Activated CD4-positive, alpha-beta T cell treated with anti-CD3 and anti-CD28 coated beads, Interleukin-10, Interleukin-2, amounts not matched to agents 100 ng/mL and 50 ng/mL, durations not matched to agents 16 hours and 8 hours (primary cell): ENCODE measurements at regions not wholly inside any gene's neighbourhood (a gene's known extent, or its start where the extent isn't known, plus 50 kb on each side); places are given as distances from the start of the nearest gene placed in this dataset.

Experiments
- DNase-seq: peaks from one replicate; pipeline ENCODE4 v3.0.0-alpha.2; 2020

- DNase-seq: no peak
These were observed 55.7 kb downstream of the CXCR4 start for GRCh38 chr2:136062066-136062837.

GRCh38 chr2:136060416-136060815, 57.5 kb downstream of the CXCR4 start:
- no peak for DNase-seq

- DNase-seq: no peak
These were observed 58.9 kb downstream of the CXCR4 start for GRCh38 chr2:136059036-136059472.

GRCh38 chr2:136058262-136058661, 59.7 kb downstream of the CXCR4 start:
- DNase-seq: peak; percentile 38

GRCh38 chr2:136057802-136058140, 60.2 kb downstream of the CXCR4 start:
- no peak for DNase-seq

GRCh38 chr2:136057023-136057801, 60.7 kb downstream of the CXCR4 start:
- DNase-seq: peak; percentile 91

- DNase-seq: peak; percentile 90
These were observed 61.8 kb downstream of the CXCR4 start for GRCh38 chr2:136055929-136056688.

GRCh38 chr2:136054856-136055255, 63.1 kb downstream of the CXCR4 start:
- no peak for DNase-seq

- peak; percentile 86 for DNase-seq
These were observed 65.3 kb downstream of the CXCR4 start for GRCh38 chr2:136052369-136053362.

GRCh38 chr2:136051725-136052048, 66.3 kb upstream of the DARS1 start:
- peak; percentile 67 for DNase-seq

- peak; percentile 87 for DNase-seq
These were observed 65.7 kb upstream of the DARS1 start for GRCh38 chr2:136051001-136051724.

GRCh38 chr2:136049991-136050920, 64.8 kb upstream of the DARS1 start:
- no peak for DNase-seq

GRCh38 chr2:136049011-136049742, 63.8 kb upstream of the DARS1 start:
- DNase-seq: peak; percentile 67

- no peak for DNase-seq
These were observed 60.6 kb upstream of the DARS1 start for GRCh38 chr2:136045835-136046570.

GRCh38 chr2:136045344-136045743, 59.9 kb upstream of the DARS1 start:
- no peak for DNase-seq
